ENCODE measurements at regions not wholly inside any gene's neighbourhood (a gene's known extent, or its start where the extent isn't known, plus 50 kb on each side); places are given as distances from the start of the nearest gene placed in this dataset.
"Not testable (repeated sequence)": the region's sequence is repeated elsewhere in the genome, so short reads cannot be mapped to it uniquely, and the experiment has no call there.

DNA sequence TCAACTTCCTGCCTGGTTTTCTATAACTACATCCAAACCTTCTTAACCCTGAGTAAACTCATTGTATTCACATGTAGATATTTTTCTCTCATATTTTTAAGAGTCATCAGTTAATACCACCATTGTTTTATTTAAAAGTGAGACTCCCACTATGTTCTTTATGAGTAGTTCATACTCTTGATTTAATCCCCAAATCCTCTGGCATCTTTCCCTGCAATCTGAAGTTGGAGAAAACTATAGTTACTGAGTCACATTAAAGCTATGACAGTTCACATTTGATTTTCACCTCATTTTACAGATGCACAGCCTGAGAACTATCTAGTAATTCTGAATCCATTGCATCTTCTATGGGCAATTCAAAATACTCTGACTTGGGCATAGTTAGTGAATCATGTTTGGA lies 1358.7 kb upstream of the NRXN1 start:
- DNase-seq (no peak), ATAC-seq (ENCODE audit: poor library complexity) (no peak)
- intact Hi-C loops (cut with DNase I): no loop called here

DNA sequence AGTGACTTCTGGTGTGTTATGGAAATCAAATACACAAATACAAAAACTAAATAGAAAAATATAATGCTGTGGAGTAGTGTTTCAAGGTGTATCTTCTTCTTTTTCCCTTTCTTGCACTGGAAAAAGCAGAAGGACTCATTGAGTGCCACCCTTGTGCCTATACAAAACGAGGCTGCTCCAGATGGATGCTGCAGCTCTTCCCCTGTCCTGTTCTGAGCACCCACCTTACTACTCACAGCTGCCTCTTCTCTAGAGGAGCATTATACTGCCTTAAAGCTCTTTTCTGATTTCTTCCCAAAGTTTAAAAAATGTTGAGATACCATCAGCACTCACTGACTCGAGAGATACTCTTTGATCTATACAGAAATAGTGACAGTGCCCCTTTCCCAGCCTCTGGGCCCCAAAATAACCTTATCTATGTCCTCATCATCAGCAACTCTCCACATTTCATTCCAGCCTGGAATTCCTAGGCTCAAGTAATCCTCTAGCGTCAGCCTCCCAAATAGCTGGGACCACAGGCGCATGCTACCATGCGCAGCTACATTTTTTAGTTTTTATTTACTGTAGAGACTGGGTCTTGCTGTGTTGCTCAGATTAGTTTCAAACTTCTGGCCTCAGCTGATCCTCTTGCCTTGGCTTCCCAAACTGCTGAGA lies 1356.1 kb upstream of the NRXN1 start:
- no peak for DNase-seq
- ATAC-seq (ENCODE audit: poor library complexity): no peak
- intact Hi-C loops (cut with DNase I): no loop called here

- intact Hi-C loops (cut with DNase I): no loop called here
- no peak for DNase-seq
- ATAC-seq (ENCODE audit: poor library complexity): no peak
Measured at GRCh38 chr2:52386433-52387030, 1354.6 kb upstream of the NRXN1 start.

DNA sequence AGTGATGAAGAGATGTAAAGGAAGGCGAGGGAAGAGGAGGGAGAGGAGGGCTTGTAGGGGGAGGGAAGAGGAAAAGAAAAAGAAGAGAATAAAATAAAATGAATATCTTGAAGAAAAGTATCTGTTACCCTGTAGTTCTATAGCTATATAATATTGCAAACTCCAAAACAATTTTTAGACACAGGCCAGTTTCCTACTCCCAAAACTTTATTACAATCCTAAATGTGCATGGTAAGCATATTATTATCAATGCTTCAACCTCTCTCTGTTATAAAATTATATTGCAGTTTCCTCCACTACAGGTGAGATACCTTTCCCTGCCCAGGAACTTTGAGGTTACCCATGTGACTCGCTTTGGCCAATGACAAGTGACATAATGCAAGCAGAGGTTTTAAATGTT lies 1351.6 kb upstream of the NRXN1 start:
- intact Hi-C loops (cut with DNase I): no loop called here
- ATAC-seq (ENCODE audit: poor library complexity): no peak

GRCh38 chr2:52369178-52369577 lies 1337.2 kb upstream of the NRXN1 start:
- DNase-seq (no peak), ATAC-seq (ENCODE audit: poor library complexity) (no peak)
- intact Hi-C loops (cut with DNase I): no loop called here

More for the DNA sequence above, 1351.6 kb upstream of the NRXN1 start:
- DNase-seq: no peak

DNA sequence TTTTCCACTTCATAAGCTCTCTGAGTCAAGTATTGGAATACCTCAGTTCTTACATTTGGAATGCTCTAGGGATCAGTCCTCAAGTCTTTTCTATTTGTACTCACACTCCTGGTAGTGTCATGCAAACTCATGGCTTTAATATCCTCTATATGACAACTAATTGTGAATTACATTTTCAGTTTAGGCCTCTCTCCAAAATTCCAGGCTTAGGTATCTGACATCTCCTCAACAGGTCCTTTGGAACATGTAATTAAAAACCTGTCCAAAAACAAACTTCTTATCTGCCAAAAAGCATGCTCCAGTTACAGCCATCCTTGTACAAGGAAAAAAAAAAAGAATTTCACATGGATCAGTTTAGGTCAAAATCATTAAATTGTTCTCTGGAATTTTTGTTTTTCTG lies 1336.2 kb upstream of the NRXN1 start:
- intact Hi-C loops (cut with DNase I): no loop called here
- DNase-seq (no peak), ATAC-seq (ENCODE audit: poor library complexity) (no peak)

- intact Hi-C loops (cut with DNase I): no loop called here
- ATAC-seq (ENCODE audit: poor library complexity): no peak
Measured at GRCh38 chr2:52365946-52366345, 1334.0 kb upstream of the NRXN1 start.

DNA sequence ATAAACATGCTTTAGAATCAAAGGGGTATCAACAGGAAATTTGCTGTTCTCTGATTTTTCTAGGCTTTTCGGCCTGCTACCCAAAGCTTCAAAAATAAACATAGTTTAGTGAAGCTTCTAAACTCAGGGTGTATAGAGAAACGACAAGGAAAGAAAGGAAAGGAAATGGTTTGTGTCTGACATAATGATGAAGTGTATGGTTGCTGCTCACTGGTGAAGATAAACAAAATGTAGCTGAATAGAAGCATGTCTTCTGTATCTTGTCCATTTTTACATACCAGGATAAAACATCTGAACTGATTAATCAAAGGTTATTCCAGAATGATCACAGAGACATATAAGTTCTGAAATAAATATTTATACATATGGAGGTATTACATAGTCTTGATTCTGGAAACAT lies 1324.6 kb upstream of the NRXN1 start:
- ATAC-seq (ENCODE audit: poor library complexity) (no peak), DNase-seq (no peak)
- intact Hi-C loops (cut with DNase I): no loop called here

More at GRCh38 chr2:52365946-52366345, 1334.0 kb upstream of the NRXN1 start:
- no peak for DNase-seq

- intact Hi-C loops (cut with DNase I): no loop called here
- no peak for ATAC-seq (ENCODE audit: poor library complexity)
- DNase-seq: no peak
Measured at GRCh38 chr2:52347292-52347691, 1315.4 kb upstream of the NRXN1 start.

DNA sequence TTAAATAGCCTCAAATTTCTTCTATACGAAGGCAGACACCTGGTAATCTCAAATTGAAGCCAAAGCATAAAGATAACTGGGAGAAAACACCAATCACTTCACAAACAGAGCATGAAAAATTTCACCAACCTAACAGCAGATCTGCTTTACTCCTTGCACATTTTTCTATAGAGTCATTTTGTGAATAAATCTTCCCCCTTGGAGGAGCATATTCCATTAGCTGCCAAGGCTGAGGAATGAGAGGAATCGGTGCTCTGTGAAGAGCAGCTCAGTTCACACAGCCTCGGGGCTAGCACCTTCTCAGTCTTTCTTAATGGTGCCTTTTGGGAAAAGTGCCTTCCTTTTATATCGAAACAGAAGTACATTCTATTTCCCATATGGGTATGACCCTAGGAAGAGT lies 1313.7 kb upstream of the NRXN1 start:
- DNase-seq (no peak), ATAC-seq (ENCODE audit: poor library complexity) (no peak)
- intact Hi-C loops (cut with DNase I): no loop called here

- no peak for ATAC-seq (ENCODE audit: poor library complexity)
- no peak for DNase-seq
- intact Hi-C loops (cut with DNase I): no loop called here
Measured at GRCh38 chr2:52345082-52345481, 1313.2 kb upstream of the NRXN1 start.

GRCh38 chr2:52343706-52344266 lies 1311.9 kb upstream of the NRXN1 start:
- DNase-seq (no peak), ATAC-seq (ENCODE audit: poor library complexity) (no peak)
- intact Hi-C loops (cut with DNase I): no loop called here

DNA sequence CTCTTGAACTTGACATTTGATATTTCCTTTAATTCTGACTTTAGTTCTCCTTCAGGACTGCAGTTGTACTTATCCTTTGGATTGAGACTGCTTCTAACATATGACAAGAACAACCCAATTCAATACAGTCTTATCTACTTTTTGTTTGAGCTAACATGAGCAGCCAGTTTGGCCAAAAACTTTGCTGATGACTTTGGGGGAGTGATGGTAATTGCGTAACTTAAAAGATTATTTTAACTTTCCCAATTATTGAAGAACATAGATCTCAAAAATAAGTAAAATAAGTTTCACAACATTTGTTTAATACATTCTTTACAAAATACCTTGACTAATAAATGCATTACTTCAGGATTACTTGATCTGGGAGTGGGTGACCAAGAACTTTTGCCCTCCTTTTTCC lies 1311.1 kb upstream of the NRXN1 start:
- intact Hi-C loops (cut with DNase I): no loop called here
- no peak for ATAC-seq (ENCODE audit: poor library complexity)
- no peak for DNase-seq

DNA sequence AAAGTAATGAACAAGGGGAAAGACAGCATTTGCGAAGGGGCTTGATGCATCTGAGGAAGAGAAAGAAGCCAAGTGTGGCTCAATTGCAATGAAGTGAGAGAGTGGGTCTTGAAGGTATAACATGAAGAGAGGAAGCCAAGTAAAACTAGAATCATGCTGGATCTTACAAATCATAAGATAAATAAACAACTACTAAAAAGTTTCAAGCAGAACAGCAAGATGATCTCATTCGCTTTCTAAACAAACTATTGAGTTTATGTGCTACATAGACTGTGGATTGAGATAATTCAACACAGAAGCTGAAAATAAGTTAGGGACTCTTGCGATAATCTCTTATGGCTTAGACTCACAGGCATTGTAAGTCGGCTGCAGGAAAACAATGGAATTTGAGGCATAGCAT lies 1310.5 kb upstream of the NRXN1 start:
- intact Hi-C loops (cut with DNase I): no loop called here
- ATAC-seq (ENCODE audit: poor library complexity): no peak
- no peak for DNase-seq

DNA sequence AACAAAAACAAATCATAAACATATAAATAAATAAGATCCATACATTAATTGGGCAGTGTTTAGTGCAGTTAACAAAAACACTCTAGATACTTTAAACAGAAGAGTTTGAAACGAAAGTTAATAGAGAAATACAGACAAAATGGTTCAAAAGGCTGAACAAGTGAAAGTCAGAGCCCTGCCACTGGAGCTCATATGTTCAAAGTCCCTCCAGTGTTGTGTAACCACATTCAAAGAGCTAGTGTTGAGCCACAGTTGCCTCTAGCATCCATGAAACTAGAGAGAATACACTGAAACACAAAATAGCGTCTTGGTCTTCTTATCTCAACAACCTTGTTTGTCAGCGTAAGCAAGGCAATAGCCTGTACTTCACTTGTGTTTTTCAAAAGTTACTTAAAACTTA lies 1309.8 kb upstream of the NRXN1 start:
- ATAC-seq (ENCODE audit: poor library complexity) (no peak), DNase-seq (no peak)
- intact Hi-C loops (cut with DNase I): no loop called here

DNA sequence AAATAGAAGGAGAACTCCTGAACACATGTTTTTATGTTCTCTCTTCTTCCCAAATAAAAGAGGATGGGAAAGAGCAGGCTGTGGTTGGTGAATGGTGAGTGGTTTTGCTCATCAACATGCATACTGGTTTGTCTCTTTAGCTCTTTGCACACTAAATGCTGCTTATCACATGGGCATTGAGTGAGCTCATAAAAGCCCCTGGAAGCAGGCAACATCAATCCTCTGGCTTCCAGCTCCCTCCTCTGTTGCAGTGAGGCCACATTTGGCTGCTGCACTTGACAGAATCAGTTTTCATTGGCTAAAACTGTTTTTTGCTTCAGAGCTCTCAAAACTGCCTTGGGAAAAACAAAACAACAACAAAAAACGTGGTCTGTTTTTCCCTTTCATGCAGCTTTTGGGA lies 1308.2 kb upstream of the NRXN1 start:
- DNase-seq (no peak), ATAC-seq (ENCODE audit: poor library complexity) (no peak)
- intact Hi-C loops (cut with DNase I): no loop called here

GRCh38 chr2:52337786-52338185 lies 1305.9 kb upstream of the NRXN1 start:
- intact Hi-C loops (cut with DNase I); ATAC-seq (ENCODE audit: poor library complexity); DNase-seq: not testable (repeated sequence)

- ATAC-seq (ENCODE audit: poor library complexity) (no peak), DNase-seq (no peak)
- intact Hi-C loops (cut with DNase I): no loop called here
Measured at GRCh38 chr2:52336951-52337350, 1305.0 kb upstream of the NRXN1 start.

DNA sequence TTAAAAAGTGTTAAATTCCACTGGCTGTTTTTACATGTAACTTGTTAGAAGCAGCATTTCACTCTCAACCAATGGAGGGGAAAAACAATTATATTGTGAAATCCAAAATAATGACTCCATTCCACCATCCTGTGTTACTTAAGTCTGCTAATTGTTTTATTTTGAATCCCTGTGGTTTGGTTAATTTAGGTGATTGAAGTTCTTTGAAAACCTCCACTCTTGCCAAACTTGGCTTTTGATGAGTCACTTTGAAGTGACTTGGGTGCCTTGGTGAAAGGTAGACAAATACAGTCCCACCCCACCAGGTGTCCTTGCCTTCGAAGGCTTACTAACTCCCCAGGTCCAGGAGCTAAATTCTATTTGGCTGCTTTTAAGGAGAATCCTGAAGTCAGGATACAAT lies 1303.8 kb upstream of the NRXN1 start:
- no peak for ATAC-seq (ENCODE audit: poor library complexity)
- no peak for DNase-seq
- intact Hi-C loops (cut with DNase I): no loop called here

- DNase-seq (no peak), ATAC-seq (ENCODE audit: poor library complexity) (no peak)
- intact Hi-C loops (cut with DNase I): no loop called here
Measured at GRCh38 chr2:52334185-52334584, 1302.3 kb upstream of the NRXN1 start.

GRCh38 chr2:52327641-52328040 lies 1295.7 kb upstream of the NRXN1 start:
- intact Hi-C loops (cut with DNase I): no loop called here
- no peak for DNase-seq
- no peak for ATAC-seq (ENCODE audit: poor library complexity)

Data from Right ventricle myocardium superior (tissue), 1 donor.